Epidermal melanocyte (primary cell): ENCODE measurements at regions not wholly inside any gene's neighbourhood (a gene's known extent, or its start where the extent isn't known, plus 50 kb on each side); places are given as distances from the start of the nearest gene placed in this dataset.

Experiments used
- DNase-seq: peaks from one replicate; pipeline ENCODE4 v3.0.0; 2011; ENCODE audit warnings: low spot score; ENCODE audit not compliant: insufficient read length

- DNase-seq, result no peak
These were observed 1377.5 kb upstream of the TMEM132C start for GRCh38 chr12:126889501-126889900.

- DNase-seq, result no peak
These were observed 1376.9 kb upstream of the TMEM132C start for GRCh38 chr12:126890097-126890496.

GRCh38 chr12:126891789-126892188 is 1375.2 kb upstream of the TMEM132C start:
- DNase-seq, result no peak

GRCh38 chr12:126895951-126896913 is 1370.7 kb upstream of the TMEM132C start:
- no peak for DNase-seq

GRCh38 chr12:126897102-126897501 is 1369.9 kb upstream of the TMEM132C start:
- no peak for DNase-seq

- DNase-seq, result no peak
These were observed 1369.2 kb upstream of the TMEM132C start for GRCh38 chr12:126897778-126898177.

GRCh38 chr12:126898562-126898961 is 1368.4 kb upstream of the TMEM132C start:
- DNase-seq, result no peak

- no peak for DNase-seq
These were observed 1366.8 kb upstream of the TMEM132C start for GRCh38 chr12:126899926-126900792.

- no peak for DNase-seq
These were observed 1363.7 kb upstream of the TMEM132C start for GRCh38 chr12:126903027-126903876.

GRCh38 chr12:126905752-126906151 is 1361.2 kb upstream of the TMEM132C start:
- DNase-seq, result no peak

- no peak for DNase-seq
These were observed 1358.8 kb upstream of the TMEM132C start for GRCh38 chr12:126907900-126908764.

- DNase-seq, result no peak
These were observed 1358.2 kb upstream of the TMEM132C start for GRCh38 chr12:126908765-126909142.

- no peak for DNase-seq
These were observed 1356.4 kb upstream of the TMEM132C start for GRCh38 chr12:126910570-126910969.

GRCh38 chr12:126912111-126912510 is 1354.9 kb upstream of the TMEM132C start:
- no peak for DNase-seq

- DNase-seq, result no peak
These were observed 1352.7 kb upstream of the TMEM132C start for GRCh38 chr12:126914170-126914793.

GRCh38 chr12:126915309-126915708 is 1351.7 kb upstream of the TMEM132C start:
- no peak for DNase-seq

GRCh38 chr12:126926023-126926594 is 1340.9 kb upstream of the TMEM132C start:
- no peak for DNase-seq

- DNase-seq, result no peak
These were observed 1336.7 kb upstream of the TMEM132C start for GRCh38 chr12:126930234-126930633.

- DNase-seq, result no peak
These were observed 1334.8 kb upstream of the TMEM132C start for GRCh38 chr12:126932156-126932555.
